Nephron (organoid): ENCODE measurements at regions not wholly inside any gene's neighbourhood (a gene's known extent, or its start where the extent isn't known, plus 50 kb on each side); places are given as distances from the start of the nearest gene placed in this dataset.

Source experiments
- H3K27ac Mint-ChIP-seq, 3 experiments: 2 replicates each; pipeline ENCODE4 v1.8.0; 2020; ENCODE audit warnings: mixed read lengths in 3 of 3, mild to moderate bottlenecking in 2 of 3, moderate library complexity in 1 of 3
- H3K27me3 Mint-ChIP-seq: 2 replicates; pipeline ENCODE4 v1.8.0; 2021; ENCODE audit warnings: low read depth, mild to moderate bottlenecking, moderate library complexity, mixed read lengths
- H3K36me3 Mint-ChIP-seq: 2 replicates; pipeline ENCODE4 v1.8.0; 2020; ENCODE audit warnings: low read depth, mixed read lengths
- H3K4me1 Mint-ChIP-seq: 2 replicates; pipeline ENCODE4 v1.8.0; 2020; ENCODE audit warnings: mixed read lengths
- H3K4me3 Mint-ChIP-seq, 3 experiments: 2 replicates each; pipeline ENCODE4 v1.8.0; 2020; ENCODE audit warnings: mild to moderate bottlenecking in 3 of 3, mixed read lengths in 3 of 3, moderate library complexity in 2 of 3
- H3K9me3 Mint-ChIP-seq: 2 replicates; pipeline ENCODE4 v1.8.0; 2020; ENCODE audit warnings: mixed read lengths
- CTCF ChIP-seq, 3 experiments: fragments of 200-600 bp; sonication (generic); IDR thresholded peaks; one replicate each; pipeline ENCODE4 v1.5.0; 2021; ENCODE audit warnings: antibody characterized with exemption in 3 of 3; ENCODE audit not compliant: unreplicated experiment in 3 of 3

GRCh38 chr10:31630861-31631567, 297.6 kb downstream of the ARHGAP12 start:
- Mint-ChIP-seq H3K4me1 (peaks cover 4% of the 10 kb centered on the region), H3K36me3 (peaks cover 5% of the 10 kb centered on the region), H3K9me3 (peaks cover 27% of the 10 kb centered on the region), H3K4me3 (no peak overlapping the region), H3K27me3 (no peaks in the 10 kb centered on the region), H3K27ac (no peak overlapping the region)
- TF ChIP-seq CTCF (IDR thresholded peaks at IDR 0.05; ENCODE audit: unreplicated experiment in 3 of 3) = no peak

DNA sequence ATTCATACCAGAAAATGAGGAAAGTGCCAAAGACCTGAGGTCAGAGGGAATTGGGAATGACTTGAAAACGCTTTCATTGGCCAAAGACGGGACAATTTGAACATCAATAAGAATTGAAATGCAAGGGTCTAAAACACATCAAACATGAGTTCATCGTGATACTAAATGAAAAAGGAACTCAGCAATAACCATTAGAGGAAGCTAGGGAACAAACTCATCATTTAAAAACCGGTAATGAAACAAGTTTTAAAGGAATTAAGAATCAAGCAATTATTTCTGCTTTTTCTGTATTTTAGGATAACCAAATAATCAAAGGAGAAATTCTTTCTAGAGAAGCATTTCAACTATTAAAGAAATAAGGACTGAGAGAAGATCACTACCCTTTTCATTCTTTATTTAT, 303.1 kb downstream of the ARHGAP12 start:
- H3K27me3 Mint-ChIP-seq = no peaks in the 10 kb centered on the region
- TF ChIP-seq CTCF (IDR thresholded peaks at IDR 0.05; ENCODE audit: unreplicated experiment in 3 of 3) = no peak
- H3K4me1 Mint-ChIP-seq = peaks cover 21% of the 10 kb centered on the region
- peaks cover 31% of the 10 kb centered on the region for H3K9me3 Mint-ChIP-seq
- no peak overlapping the region for H3K27ac Mint-ChIP-seq
- no peak overlapping the region for H3K4me3 Mint-ChIP-seq
- peaks cover 7% of the 10 kb centered on the region for H3K36me3 Mint-ChIP-seq

- Mint-ChIP-seq H3K4me3 (no peak overlapping the region), H3K27me3 (no peaks in the 10 kb centered on the region), H3K36me3 (peaks cover 7% of the 10 kb centered on the region), H3K27ac (no peak overlapping the region), H3K4me1 (peaks cover 31% of the 10 kb centered on the region), H3K9me3 (peaks cover 31% of the 10 kb centered on the region)
- TF ChIP-seq CTCF (IDR thresholded peaks at IDR 0.05; ENCODE audit: unreplicated experiment in 3 of 3) = no peak
Measured at GRCh38 chr10:31624611-31625010, 304.0 kb downstream of the ARHGAP12 start.

- peaks cover 37% of the 10 kb centered on the region for H3K4me1 Mint-ChIP-seq
- TF ChIP-seq CTCF (IDR thresholded peaks at IDR 0.05; ENCODE audit: unreplicated experiment in 3 of 3) = no peak
- H3K27ac Mint-ChIP-seq = peak overlapping the region; percentile 77 to 91 (median 85)
- peaks cover 31% of the 10 kb centered on the region for H3K9me3 Mint-ChIP-seq
- H3K27me3 Mint-ChIP-seq = no peaks in the 10 kb centered on the region
- peaks cover 7% of the 10 kb centered on the region for H3K36me3 Mint-ChIP-seq
- no peak overlapping the region for H3K4me3 Mint-ChIP-seq
Measured at GRCh38 chr10:31623947-31624346, 304.7 kb downstream of the ARHGAP12 start.

GRCh38 chr10:31623466-31623865, 304.4 kb downstream of the ZEB1 start:
- Mint-ChIP-seq H3K27me3 (no peaks in the 10 kb centered on the region), H3K36me3 (peaks cover 7% of the 10 kb centered on the region), H3K9me3 (peaks cover 31% of the 10 kb centered on the region), H3K4me1 (peaks cover 42% of the 10 kb centered on the region), H3K4me3 (no peak overlapping the region), H3K27ac (peak overlapping the region; percentile 77 to 91 (median 85))
- no peak for TF ChIP-seq CTCF (IDR thresholded peaks at IDR 0.05; ENCODE audit: unreplicated experiment in 3 of 3)

DNA sequence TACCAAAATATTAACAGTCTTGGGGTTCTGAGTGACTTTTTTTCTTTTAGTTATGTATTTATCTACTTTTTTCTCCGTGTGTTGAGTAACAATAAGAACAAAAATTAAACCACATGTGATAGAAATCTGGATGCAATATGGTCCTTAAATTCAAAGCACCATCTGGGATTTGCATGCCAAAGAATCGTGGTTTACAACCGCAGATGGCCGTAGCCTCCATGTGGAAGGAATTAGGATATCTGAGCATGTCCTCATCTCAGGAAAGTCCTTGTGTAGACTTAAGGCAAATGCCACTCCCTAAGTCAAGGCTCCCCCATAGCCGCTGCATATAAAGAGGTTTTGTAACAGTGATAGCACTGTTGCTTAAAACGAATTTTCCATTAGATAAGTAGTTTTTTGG, 304.0 kb downstream of the ZEB1 start:
- peak overlapping the region in 1 of 3 experiments; percentile 57 for H3K4me3 Mint-ChIP-seq
- H3K27me3 Mint-ChIP-seq = peaks cover 3% of the 10 kb centered on the region
- no peak for TF ChIP-seq CTCF (IDR thresholded peaks at IDR 0.05; ENCODE audit: unreplicated experiment in 3 of 3)
- H3K4me1 Mint-ChIP-seq = peaks cover 47% of the 10 kb centered on the region
- peak overlapping the region; percentile 77 to 91 (median 85) for H3K27ac Mint-ChIP-seq
- peaks cover 7% of the 10 kb centered on the region for H3K36me3 Mint-ChIP-seq
- peaks cover 31% of the 10 kb centered on the region for H3K9me3 Mint-ChIP-seq
